Transverse colon (tissue), 4 donors: ENCODE measurements at regions not wholly inside any gene's neighbourhood (a gene's known extent, or its start where the extent isn't known, plus 50 kb on each side); places are given as distances from the start of the nearest gene placed in this dataset.

Experiments used
- EP300 ChIP-seq: sonication (generic); formaldehyde crosslinking; IDR thresholded peaks from one replicate; pipeline ENCODE4 v1.6.1; 2017; ENCODE audit warnings: antibody characterized with exemption, low read depth
- POLR2A ChIP-seq: fragments of 450-650 bp; IDR thresholded peaks from one replicate; pipeline ENCODE4 v1.6.1; 2016; ENCODE audit warnings: antibody characterized with exemption, mild to moderate bottlenecking, moderate library complexity
- POLR2AphosphoS5 ChIP-seq, 3 donors: sonication (generic); formaldehyde crosslinking; IDR thresholded peaks; one replicate each; pipeline ENCODE4 v1.6.1; 2016; ENCODE audit warnings: antibody characterized with exemption in 3 of 3
- TF ChIP-seq, protein P1 (sequence below), 5 experiments: fragments of 200-600 bp in 3 of 5; fragments of 450-650 bp in 2 of 5; sonication (generic) in 3 of 5; IDR thresholded peaks; 1 replicate in 2 of 5; 2 replicates in 3 of 5; pipeline ENCODE4 v1.5.1; 2016 to 2017; ENCODE audit warnings: antibody characterized with exemption in 5 of 5, inconsistent platforms in 3 of 5, mild to moderate bottlenecking in 2 of 5, moderate library complexity in 1 of 5

DNA sequence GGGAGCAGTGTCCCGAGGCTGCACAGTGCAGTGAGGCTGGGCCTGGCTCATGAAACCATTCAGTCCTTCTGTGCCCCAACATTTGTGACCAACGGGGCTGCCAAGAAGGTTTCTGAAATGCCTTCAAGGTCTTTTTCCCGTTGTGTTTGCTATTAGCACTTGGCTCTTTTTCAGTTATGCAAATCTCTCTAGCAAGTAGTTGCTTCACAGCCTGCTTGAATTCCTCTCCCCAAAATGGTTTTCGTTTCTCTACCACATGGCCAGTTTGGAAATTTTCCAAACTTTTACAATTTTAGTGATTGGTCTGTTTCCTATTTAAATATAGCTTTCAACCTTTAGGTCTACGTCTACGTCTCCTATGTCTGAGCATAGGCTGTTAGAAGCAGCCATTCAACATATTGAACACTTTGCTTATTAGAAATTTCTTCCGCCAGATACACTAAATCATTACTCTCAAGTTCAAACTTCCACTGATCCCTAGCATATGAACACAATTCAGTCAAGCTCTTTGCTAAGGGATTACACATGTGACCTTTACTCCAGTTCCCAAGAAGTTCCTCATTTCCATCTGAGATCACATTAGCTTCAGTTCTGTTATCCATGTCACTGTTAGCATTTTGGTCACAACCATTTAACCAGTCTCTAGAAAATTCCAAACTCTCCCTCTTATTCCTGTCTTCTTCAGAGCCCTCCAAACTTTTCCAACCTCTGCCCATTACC lies 901.8 kb downstream of the GLUD2 start:
- TF ChIP-seq, protein P1, sequence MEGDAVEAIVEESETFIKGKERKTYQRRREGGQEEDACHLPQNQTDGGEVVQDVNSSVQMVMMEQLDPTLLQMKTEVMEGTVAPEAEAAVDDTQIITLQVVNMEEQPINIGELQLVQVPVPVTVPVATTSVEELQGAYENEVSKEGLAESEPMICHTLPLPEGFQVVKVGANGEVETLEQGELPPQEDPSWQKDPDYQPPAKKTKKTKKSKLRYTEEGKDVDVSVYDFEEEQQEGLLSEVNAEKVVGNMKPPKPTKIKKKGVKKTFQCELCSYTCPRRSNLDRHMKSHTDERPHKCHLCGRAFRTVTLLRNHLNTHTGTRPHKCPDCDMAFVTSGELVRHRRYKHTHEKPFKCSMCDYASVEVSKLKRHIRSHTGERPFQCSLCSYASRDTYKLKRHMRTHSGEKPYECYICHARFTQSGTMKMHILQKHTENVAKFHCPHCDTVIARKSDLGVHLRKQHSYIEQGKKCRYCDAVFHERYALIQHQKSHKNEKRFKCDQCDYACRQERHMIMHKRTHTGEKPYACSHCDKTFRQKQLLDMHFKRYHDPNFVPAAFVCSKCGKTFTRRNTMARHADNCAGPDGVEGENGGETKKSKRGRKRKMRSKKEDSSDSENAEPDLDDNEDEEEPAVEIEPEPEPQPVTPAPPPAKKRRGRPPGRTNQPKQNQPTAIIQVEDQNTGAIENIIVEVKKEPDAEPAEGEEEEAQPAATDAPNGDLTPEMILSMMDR (IDR thresholded peaks at IDR 0.05), result no peak
- TF ChIP-seq POLR2AphosphoS5 (IDR thresholded peaks at IDR 0.05), result no peak
- no peak for TF ChIP-seq POLR2A
- TF ChIP-seq EP300, result no peak
